ENCODE measurements at regions not wholly inside any gene's neighbourhood (a gene's known extent, or its start where the extent isn't known, plus 50 kb on each side); places are given as distances from the start of the nearest gene placed in this dataset.
"Not testable (repeated sequence)": the region's sequence is repeated elsewhere in the genome, so short reads cannot be mapped to it uniquely, and the experiment has no call there.

GRCh38 chrX:131473809-131474208 lies 70.1 kb upstream of the OR13H1 start:
- TF ChIP-seq, protein P1, sequence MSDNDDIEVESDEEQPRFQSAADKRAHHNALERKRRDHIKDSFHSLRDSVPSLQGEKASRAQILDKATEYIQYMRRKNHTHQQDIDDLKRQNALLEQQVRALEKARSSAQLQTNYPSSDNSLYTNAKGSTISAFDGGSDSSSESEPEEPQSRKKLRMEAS (CRISPR knock-in tag; IDR thresholded peaks at IDR 0.05) = not testable (repeated sequence)
- TF ChIP-seq, protein P2, sequence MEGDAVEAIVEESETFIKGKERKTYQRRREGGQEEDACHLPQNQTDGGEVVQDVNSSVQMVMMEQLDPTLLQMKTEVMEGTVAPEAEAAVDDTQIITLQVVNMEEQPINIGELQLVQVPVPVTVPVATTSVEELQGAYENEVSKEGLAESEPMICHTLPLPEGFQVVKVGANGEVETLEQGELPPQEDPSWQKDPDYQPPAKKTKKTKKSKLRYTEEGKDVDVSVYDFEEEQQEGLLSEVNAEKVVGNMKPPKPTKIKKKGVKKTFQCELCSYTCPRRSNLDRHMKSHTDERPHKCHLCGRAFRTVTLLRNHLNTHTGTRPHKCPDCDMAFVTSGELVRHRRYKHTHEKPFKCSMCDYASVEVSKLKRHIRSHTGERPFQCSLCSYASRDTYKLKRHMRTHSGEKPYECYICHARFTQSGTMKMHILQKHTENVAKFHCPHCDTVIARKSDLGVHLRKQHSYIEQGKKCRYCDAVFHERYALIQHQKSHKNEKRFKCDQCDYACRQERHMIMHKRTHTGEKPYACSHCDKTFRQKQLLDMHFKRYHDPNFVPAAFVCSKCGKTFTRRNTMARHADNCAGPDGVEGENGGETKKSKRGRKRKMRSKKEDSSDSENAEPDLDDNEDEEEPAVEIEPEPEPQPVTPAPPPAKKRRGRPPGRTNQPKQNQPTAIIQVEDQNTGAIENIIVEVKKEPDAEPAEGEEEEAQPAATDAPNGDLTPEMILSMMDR (IDR thresholded peaks at IDR 0.05) = not testable (repeated sequence)
- not testable (repeated sequence) for TF ChIP-seq ESRRA (CRISPR knock-in tag; IDR thresholded peaks at IDR 0.05; ENCODE audit: borderline replicate concordance); FOXJ3 (CRISPR knock-in tag; IDR thresholded peaks at IDR 0.05; ENCODE audit: borderline replicate concordance); ZNF671 (CRISPR knock-in tag; IDR thresholded peaks at IDR 0.05); HMGA2 (CRISPR knock-in tag; IDR thresholded peaks at IDR 0.05); NR2C2 (CRISPR knock-in tag; IDR thresholded peaks at IDR 0.05); RORB (CRISPR knock-in tag; IDR thresholded peaks at IDR 0.05); SP1 (CRISPR knock-in tag; conservative IDR thresholded peaks at IDR 0.05); ZNF396 (CRISPR knock-in tag; IDR thresholded peaks at IDR 0.05; ENCODE audit: borderline replicate concordance); MXD4 (CRISPR knock-in tag; IDR thresholded peaks at IDR 0.05; ENCODE audit: borderline replicate concordance); ZNF317 (CRISPR knock-in tag; IDR thresholded peaks at IDR 0.05; ENCODE audit: borderline replicate concordance, low read depth); AR (CRISPR knock-in tag; IDR thresholded peaks at IDR 0.05)
- TF ChIP-seq, protein P3, sequence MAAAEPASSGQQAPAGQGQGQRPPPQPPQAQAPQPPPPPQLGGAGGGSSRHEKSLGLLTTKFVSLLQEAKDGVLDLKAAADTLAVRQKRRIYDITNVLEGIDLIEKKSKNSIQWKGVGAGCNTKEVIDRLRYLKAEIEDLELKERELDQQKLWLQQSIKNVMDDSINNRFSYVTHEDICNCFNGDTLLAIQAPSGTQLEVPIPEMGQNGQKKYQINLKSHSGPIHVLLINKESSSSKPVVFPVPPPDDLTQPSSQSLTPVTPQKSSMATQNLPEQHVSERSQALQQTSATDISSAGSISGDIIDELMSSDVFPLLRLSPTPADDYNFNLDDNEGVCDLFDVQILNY (CRISPR knock-in tag; IDR thresholded peaks at IDR 0.05) = not testable (repeated sequence)

Data from WTC11 (cell line).